ENCODE measurements at regions not wholly inside any gene's neighbourhood (a gene's known extent, or its start where the extent isn't known, plus 50 kb on each side); places are given as distances from the start of the nearest gene placed in this dataset.

DNA sequence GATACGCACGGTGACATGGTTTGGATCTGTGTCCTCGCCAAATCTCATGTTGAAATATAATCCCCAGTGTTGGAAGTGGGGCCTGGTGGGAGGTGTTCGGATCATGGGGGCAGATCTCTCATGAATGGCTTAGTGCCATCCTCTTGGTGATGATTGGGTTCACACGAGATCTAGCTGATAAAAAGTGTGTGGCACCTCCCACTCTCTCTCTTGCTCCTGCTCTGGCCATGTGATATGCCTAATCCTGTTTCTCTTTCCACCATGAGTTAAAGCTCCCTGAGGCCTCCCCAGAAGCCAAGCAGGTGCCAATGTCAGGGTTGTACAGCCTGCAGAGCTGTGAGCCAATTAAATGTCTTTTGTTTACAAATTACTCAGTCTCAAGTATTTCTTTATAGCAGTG is 303.1 kb upstream of the PLET1 start:
- no peak for TF ChIP-seq CTCF (IDR thresholded peaks at IDR 0.05; ENCODE audit: unreplicated experiment)
- H3K36me3 Mint-ChIP-seq = no peaks in the 10 kb centered on the region
- no peak for DNase-seq (ENCODE audit: low spot score in 2 of 2, unreplicated experiment in 2 of 2)
- no peak overlapping the region for H3K27ac Mint-ChIP-seq
- peaks cover 5% of the 10 kb centered on the region for H3K9me3 Mint-ChIP-seq
- H3K4me1 Mint-ChIP-seq = no peaks in the 10 kb centered on the region
- no peak overlapping the region for H3K4me3 Mint-ChIP-seq
- H3K27me3 Mint-ChIP-seq (ENCODE audit: low read depth) = peaks cover 3% of the 10 kb centered on the region

GRCh38 chr11:112564228-112564955 is 303.7 kb upstream of the PLET1 start:
- H3K27ac Mint-ChIP-seq = no peak overlapping the region
- H3K9me3 Mint-ChIP-seq = peaks cover 5% of the 10 kb centered on the region
- no peak overlapping the region for H3K4me3 Mint-ChIP-seq
- no peak for DNase-seq (ENCODE audit: low spot score in 2 of 2, unreplicated experiment in 2 of 2)
- H3K36me3 Mint-ChIP-seq = no peaks in the 10 kb centered on the region
- peaks cover 3% of the 10 kb centered on the region for H3K27me3 Mint-ChIP-seq (ENCODE audit: low read depth)
- TF ChIP-seq CTCF (IDR thresholded peaks at IDR 0.05; ENCODE audit: unreplicated experiment) = no peak
- no peaks in the 10 kb centered on the region for H3K4me1 Mint-ChIP-seq

DNA sequence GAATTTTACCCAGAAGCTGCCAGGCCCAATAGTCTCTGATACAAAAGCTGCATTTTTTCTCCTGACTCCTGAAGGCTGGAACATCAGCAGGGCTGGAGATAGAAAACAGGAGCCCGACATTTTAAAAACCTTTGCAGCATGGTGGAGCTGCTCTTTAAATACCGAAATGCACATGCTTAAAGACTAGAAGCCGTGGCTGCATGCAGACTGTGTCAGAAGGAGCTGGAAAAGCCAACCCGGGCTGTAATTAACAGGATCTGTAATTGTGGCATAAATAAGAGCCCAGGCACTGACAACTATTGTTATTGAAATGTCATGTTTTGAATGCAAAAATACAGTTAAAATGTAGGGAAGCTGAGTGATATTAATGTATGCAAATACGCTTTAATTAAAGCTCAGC is 304.9 kb upstream of the PLET1 start:
- DNase-seq (ENCODE audit: low spot score in 2 of 2, unreplicated experiment in 2 of 2) = no peak
- Mint-ChIP-seq H3K9me3 (peaks cover 5% of the 10 kb centered on the region), H3K36me3 (no peaks in the 10 kb centered on the region), H3K4me1 (no peaks in the 10 kb centered on the region), H3K4me3 (no peak overlapping the region), H3K27ac (no peak overlapping the region), H3K27me3 (ENCODE audit: low read depth) (peaks cover 8% of the 10 kb centered on the region)
- TF ChIP-seq CTCF (IDR thresholded peaks at IDR 0.05; ENCODE audit: unreplicated experiment) = no peak

- peaks cover 5% of the 10 kb centered on the region for H3K9me3 Mint-ChIP-seq
- DNase-seq (ENCODE audit: low spot score in 2 of 2, unreplicated experiment in 2 of 2) = no peak
- no peak for TF ChIP-seq CTCF (IDR thresholded peaks at IDR 0.05; ENCODE audit: unreplicated experiment)
- H3K4me1 Mint-ChIP-seq = no peaks in the 10 kb centered on the region
- H3K4me3 Mint-ChIP-seq = no peak overlapping the region
- H3K36me3 Mint-ChIP-seq = no peaks in the 10 kb centered on the region
- no peak overlapping the region for H3K27ac Mint-ChIP-seq
- H3K27me3 Mint-ChIP-seq (ENCODE audit: low read depth) = peaks cover 8% of the 10 kb centered on the region
Observed at GRCh38 chr11:112566124-112566523, 305.5 kb upstream of the PLET1 start.

GRCh38 chr11:112570333-112570732 is 309.7 kb upstream of the PLET1 start:
- Mint-ChIP-seq H3K27me3 (ENCODE audit: low read depth) (peaks cover 13% of the 10 kb centered on the region), H3K27ac (no peak overlapping the region), H3K4me1 (no peaks in the 10 kb centered on the region), H3K4me3 (no peak overlapping the region), H3K9me3 (peaks cover 5% of the 10 kb centered on the region), H3K36me3 (no peaks in the 10 kb centered on the region)
- no peak for DNase-seq (ENCODE audit: low spot score in 2 of 2, unreplicated experiment in 2 of 2)
- TF ChIP-seq CTCF (IDR thresholded peaks at IDR 0.05; ENCODE audit: unreplicated experiment) = no peak

Measured in mesothelial cell of epicardium (in vitro differentiated cells).